ENCODE measurements at regions not wholly inside any gene's neighbourhood (a gene's known extent, or its start where the extent isn't known, plus 50 kb on each side); places are given as distances from the start of the nearest gene placed in this dataset.
A peak's percentile ranks its signal among the peaks of the same experiment; 100 is the strongest.

DNA sequence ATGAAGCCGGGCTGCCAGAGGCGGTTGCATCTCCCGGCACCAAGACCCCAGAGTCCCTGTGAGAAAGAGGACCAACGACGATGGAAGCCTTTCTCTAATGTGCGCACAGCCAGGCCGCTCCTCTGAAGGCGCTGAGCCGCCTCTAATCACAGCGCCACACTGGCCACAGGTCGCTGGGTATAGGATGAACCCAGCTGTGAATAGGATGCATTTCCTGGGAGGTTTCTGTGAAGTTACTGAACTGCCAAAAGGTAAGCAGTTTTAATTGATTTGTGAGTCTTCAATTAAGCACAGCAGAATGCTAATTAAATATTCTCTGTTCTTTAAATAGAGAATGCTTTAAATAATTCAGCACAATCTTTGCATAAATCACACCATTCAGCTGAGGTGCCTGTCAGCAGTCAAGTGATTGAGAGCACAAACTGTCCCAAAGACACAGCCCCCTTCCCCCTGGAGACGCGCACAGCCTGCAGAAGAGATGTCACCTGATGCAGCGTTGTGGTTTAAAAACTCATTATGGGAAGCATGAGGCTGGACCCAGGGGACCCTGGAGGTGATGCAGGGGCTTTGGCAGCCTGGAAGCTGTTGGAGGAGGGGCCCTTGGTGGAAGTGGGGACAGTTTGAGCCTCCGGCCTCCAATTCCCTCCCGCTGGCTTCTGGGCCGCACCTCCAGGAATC is 98.1 kb downstream of the RTP5 start (continued):
- no peak for TF ChIP-seq NRF1 (conservative IDR thresholded peaks at IDR 0.05; ENCODE audit: low read depth, low read length)
- TF ChIP-seq IKZF2 (IDR thresholded peaks at IDR 0.05): peak in 1 of 2 experiments; percentile 48; a peak in 1 of 4 replicates

DNA sequence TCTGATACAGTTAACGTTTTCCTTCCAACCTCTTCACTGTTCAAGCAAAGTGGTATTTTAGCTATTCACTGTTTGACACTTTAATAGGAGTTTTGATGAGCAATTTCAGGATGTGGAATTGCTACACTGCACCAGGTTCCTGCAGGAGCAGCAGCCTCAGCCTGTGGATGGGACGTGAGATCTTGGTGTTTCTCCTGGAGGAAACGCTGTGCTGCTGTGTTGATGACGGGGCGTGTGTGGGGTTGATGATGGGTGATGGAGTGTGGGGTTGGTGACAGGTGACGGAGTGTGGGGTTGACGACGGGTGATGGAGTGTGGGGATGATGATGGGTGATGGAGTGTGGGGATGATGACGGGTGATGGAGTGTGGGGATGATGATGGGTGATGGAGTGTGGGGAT is 98.9 kb downstream of the RTP5 start:
- H3K36me3 ChIP-seq (ENCODE audit: control insufficient read depth in 2 of 2, insufficient read depth in 2 of 2, low read length in 1 of 2): no peaks in the 10 kb centered on the region; a peak in 1 of 4 replicates
- H2AFZ ChIP-seq (ENCODE audit: control insufficient read depth, low read depth, low read length): no peak overlapping the region
- TF ChIP-seq CBX5 (IDR thresholded peaks at IDR 0.05; ENCODE audit: low read depth): no peak
- TF ChIP-seq, protein P1, sequence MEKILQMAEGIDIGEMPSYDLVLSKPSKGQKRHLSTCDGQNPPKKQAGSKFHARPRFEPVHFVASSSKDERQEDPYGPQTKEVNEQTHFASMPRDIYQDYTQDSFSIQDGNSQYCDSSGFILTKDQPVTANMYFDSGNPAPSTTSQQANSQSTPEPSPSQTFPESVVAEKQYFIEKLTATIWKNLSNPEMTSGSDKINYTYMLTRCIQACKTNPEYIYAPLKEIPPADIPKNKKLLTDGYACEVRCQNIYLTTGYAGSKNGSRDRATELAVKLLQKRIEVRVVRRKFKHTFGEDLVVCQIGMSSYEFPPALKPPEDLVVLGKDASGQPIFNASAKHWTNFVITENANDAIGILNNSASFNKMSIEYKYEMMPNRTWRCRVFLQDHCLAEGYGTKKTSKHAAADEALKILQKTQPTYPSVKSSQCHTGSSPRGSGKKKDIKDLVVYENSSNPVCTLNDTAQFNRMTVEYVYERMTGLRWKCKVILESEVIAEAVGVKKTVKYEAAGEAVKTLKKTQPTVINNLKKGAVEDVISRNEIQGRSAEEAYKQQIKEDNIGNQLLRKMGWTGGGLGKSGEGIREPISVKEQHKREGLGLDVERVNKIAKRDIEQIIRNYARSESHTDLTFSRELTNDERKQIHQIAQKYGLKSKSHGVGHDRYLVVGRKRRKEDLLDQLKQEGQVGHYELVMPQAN (conservative IDR thresholded peaks at IDR 0.05): no peak
- TF ChIP-seq POLR2AphosphoS2 (IDR thresholded peaks at IDR 0.05; ENCODE audit: low read depth, low read length): no peak
- TF ChIP-seq MTA2 (IDR thresholded peaks at IDR 0.05; ENCODE audit: low read depth): no peak
- TF ChIP-seq TCF3 (IDR thresholded peaks at IDR 0.05; ENCODE audit: borderline replicate concordance, insufficient read depth, low read depth, low read length): no peak
- TF ChIP-seq, protein P2, sequence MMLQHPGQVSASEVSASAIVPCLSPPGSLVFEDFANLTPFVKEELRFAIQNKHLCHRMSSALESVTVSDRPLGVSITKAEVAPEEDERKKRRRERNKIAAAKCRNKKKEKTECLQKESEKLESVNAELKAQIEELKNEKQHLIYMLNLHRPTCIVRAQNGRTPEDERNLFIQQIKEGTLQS (IDR thresholded peaks at IDR 0.05; ENCODE audit: borderline replicate concordance, extremely low read depth, low read depth, low read length): no peak
- no peak for TF ChIP-seq BHLHE40 (IDR thresholded peaks at IDR 0.05; ENCODE audit: borderline replicate concordance in 1 of 2, low read depth in 2 of 2, low read length in 1 of 2)
- no peak for TF ChIP-seq RCOR1 (conservative IDR thresholded peaks at IDR 0.05; ENCODE audit: low read depth, low read length)
- no peak for TF ChIP-seq PAX8 (IDR thresholded peaks at IDR 0.05)
- no peak for TF ChIP-seq KLF5 (IDR thresholded peaks at IDR 0.05; ENCODE audit: partially characterized antibody)
- no peak for TF ChIP-seq HCFC1 (IDR thresholded peaks at IDR 0.05; ENCODE audit: low read length)
- no peak for TF ChIP-seq IKZF1 (conservative IDR thresholded peaks at IDR 0.05)
- TF ChIP-seq, protein P3, sequence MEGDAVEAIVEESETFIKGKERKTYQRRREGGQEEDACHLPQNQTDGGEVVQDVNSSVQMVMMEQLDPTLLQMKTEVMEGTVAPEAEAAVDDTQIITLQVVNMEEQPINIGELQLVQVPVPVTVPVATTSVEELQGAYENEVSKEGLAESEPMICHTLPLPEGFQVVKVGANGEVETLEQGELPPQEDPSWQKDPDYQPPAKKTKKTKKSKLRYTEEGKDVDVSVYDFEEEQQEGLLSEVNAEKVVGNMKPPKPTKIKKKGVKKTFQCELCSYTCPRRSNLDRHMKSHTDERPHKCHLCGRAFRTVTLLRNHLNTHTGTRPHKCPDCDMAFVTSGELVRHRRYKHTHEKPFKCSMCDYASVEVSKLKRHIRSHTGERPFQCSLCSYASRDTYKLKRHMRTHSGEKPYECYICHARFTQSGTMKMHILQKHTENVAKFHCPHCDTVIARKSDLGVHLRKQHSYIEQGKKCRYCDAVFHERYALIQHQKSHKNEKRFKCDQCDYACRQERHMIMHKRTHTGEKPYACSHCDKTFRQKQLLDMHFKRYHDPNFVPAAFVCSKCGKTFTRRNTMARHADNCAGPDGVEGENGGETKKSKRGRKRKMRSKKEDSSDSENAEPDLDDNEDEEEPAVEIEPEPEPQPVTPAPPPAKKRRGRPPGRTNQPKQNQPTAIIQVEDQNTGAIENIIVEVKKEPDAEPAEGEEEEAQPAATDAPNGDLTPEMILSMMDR (IDR thresholded peaks at IDR 0.05 in 2 of 3, conservative IDR thresholded peaks at IDR 0.05 in 1 of 3; ENCODE audit: control insufficient read depth in 2 of 3, extremely low read depth in 1 of 3, insufficient read depth in 1 of 3, low read depth in 3 of 3, low read length in 3 of 3): no peak
- no peak for TF ChIP-seq ATF7 (IDR thresholded peaks at IDR 0.05; ENCODE audit: low read depth)
- no peak for TF ChIP-seq BMI1 (IDR thresholded peaks at IDR 0.05; ENCODE audit: borderline replicate concordance)
- TF ChIP-seq LARP7 (IDR thresholded peaks at IDR 0.05): no peak
- TF ChIP-seq SUPT20H (IDR thresholded peaks at IDR 0.05; ENCODE audit: borderline replicate concordance, control insufficient read depth, low read depth, low read length): no peak
- no peak for TF ChIP-seq FOXK2 (IDR thresholded peaks at IDR 0.05)
- ATAC-seq (no peak), DNase-seq (ENCODE audit: low read depth, low spot score) (no peak), FAIRE-seq (no peak)
- 97% methylated on average over 8 of the region's 9 CpGs for WGBS (ENCODE audit: insufficient coverage, insufficient replicate concordance, low lambda C conversion rate, missing lambda C conversion rate)
- in situ Hi-C loops (cut with MboI) (no loop called here), intact Hi-C loops (cut with micrococcal nuclease; ENCODE audit: unreplicated experiment) (loop anchor here (5.0 kb wide), 1 partner anchor 119 kb away; no protein-coding TSS in a partner anchor)
- H3K27me3 ChIP-seq (replicated peaks in 1 of 2; ENCODE audit: control insufficient read depth in 2 of 2, insufficient read depth in 2 of 2, low read length in 1 of 2): no peaks in the 10 kb centered on the region
- ChIA-PET SMC1A (ENCODE audit: uncharacterized antibody, unreplicated experiment) (no interaction called here), RAD21 (ENCODE audit: unreplicated experiment) (no interaction called here), POLR2A (no interaction called here), CTCF (no interaction called here)
- no peak overlapping the region for H3K4me2 ChIP-seq (ENCODE audit: control insufficient read depth, insufficient read depth)
- H4K20me1 ChIP-seq (ENCODE audit: control insufficient read depth, insufficient read depth): no peaks in the 10 kb centered on the region
- no peak overlapping the region for H3K9ac ChIP-seq (ENCODE audit: control insufficient read depth, insufficient read depth, low read length)
- no peak overlapping the region for H3K4me3 ChIP-seq
- no peaks in the 10 kb centered on the region for H3K79me2 ChIP-seq (ENCODE audit: control insufficient read depth, insufficient read depth, low read length)
- H3K9me3 ChIP-seq (replicated peaks; ENCODE audit: control insufficient read depth, insufficient read depth, low read length): peaks cover 1% of the 10 kb centered on the region; the same call in 1 of the 3 replicates
- BruUV-seq (replicated peaks): no TSS peak
- H3K4me1 ChIP-seq (ENCODE audit: control insufficient read depth, insufficient read depth, low read length): peaks cover 24% of the 10 kb centered on the region
- H3K27ac ChIP-seq (ENCODE audit: control insufficient read depth, insufficient read depth): no peak overlapping the region
